ENCODE measurements at regions not wholly inside any gene's neighbourhood (a gene's known extent, or its start where the extent isn't known, plus 50 kb on each side); places are given as distances from the start of the nearest gene placed in this dataset.

- no peak for DNase-seq
These were observed 58.1 kb upstream of the DYNAP start for GRCh38 chr18:54532962-54533361.
